Stimulated activated naive B cell treated with anti-CD40 and anti-IgM and Interleukin-4, amounts not matched to agents 10 μg/mL and 1 μg/mL and 100 μg/mL, for 72 hours (primary cell): ENCODE measurements at regions not wholly inside any gene's neighbourhood (a gene's known extent, or its start where the extent isn't known, plus 50 kb on each side); places are given as distances from the start of the nearest gene placed in this dataset.
"Not testable (repeated sequence)": the region's sequence is repeated elsewhere in the genome, so short reads cannot be mapped to it uniquely, and the experiment has no call there.

Experiments
- ATAC-seq, 2 donors: fragments of 150-1000 bp; cut with Tn5 transposase; replicated peaks; 2 replicates each; pipeline ENCODE4 v1.10.0; 2021; ENCODE audit warnings: moderate library complexity in 1 of 2
- DNase-seq: peaks from one replicate; pipeline ENCODE4 v3.0.0; 2021
- H3K27ac Mint-ChIP-seq: one replicate; pipeline ENCODE4 v1.8.0; 2022; ENCODE audit warnings: mild to moderate bottlenecking, mixed read lengths
- H3K27me3 Mint-ChIP-seq, 2 donors: one replicate each; pipeline ENCODE4 v1.8.0; 2022; ENCODE audit warnings: mixed read lengths in 2 of 2
- H3K36me3 Mint-ChIP-seq, 2 donors: one replicate each; pipeline ENCODE4 v1.8.0; 2022; ENCODE audit warnings: mixed read lengths in 2 of 2, mild to moderate bottlenecking in 1 of 2
- H3K4me1 Mint-ChIP-seq, 2 donors: one replicate each; pipeline ENCODE4 v1.8.0; 2022; ENCODE audit warnings: mixed read lengths in 2 of 2, mild to moderate bottlenecking in 1 of 2
- H3K4me3 Mint-ChIP-seq, 2 donors: one replicate each; pipeline ENCODE4 v1.8.0; 2022; ENCODE audit warnings: mild to moderate bottlenecking in 2 of 2, mixed read lengths in 2 of 2, moderate library complexity in 1 of 2
- H3K9me3 Mint-ChIP-seq, 2 donors: one replicate each; pipeline ENCODE4 v1.8.0; 2022; ENCODE audit warnings: mixed read lengths in 2 of 2, mild to moderate bottlenecking in 1 of 2

DNA sequence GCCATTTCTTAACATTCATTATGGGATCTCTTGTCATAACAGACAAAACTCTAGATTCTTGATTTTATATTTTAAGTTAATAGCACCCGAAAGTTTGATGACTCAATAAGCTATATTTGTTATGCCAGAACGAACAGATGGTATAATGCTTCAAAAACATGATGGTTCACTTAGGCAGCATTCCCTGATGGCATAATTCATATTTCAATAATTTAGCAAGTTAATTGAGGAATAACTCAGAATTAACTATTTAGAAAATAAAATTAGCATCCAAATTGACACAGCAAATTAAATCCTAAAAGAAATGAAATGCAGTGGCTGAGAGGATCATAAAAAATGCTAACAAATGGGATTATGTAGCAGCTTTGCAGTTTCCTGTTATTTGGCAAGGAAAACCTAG is 260.8 kb upstream of the MBL2 start:
- ATAC-seq, result no peak
- no peak overlapping the region for H3K4me3 Mint-ChIP-seq
- H3K27me3 Mint-ChIP-seq, result no peaks in the 10 kb centered on the region
- no peak overlapping the region for H3K27ac Mint-ChIP-seq
- H3K9me3 Mint-ChIP-seq, result peaks cover 0 to 2% of the 10 kb centered on the region in 2 donors
- H3K36me3 Mint-ChIP-seq, result no peaks in the 10 kb centered on the region
- DNase-seq, result no peak
- peaks cover 6 to 11% of the 10 kb centered on the region in 2 donors for H3K4me1 Mint-ChIP-seq

DNA sequence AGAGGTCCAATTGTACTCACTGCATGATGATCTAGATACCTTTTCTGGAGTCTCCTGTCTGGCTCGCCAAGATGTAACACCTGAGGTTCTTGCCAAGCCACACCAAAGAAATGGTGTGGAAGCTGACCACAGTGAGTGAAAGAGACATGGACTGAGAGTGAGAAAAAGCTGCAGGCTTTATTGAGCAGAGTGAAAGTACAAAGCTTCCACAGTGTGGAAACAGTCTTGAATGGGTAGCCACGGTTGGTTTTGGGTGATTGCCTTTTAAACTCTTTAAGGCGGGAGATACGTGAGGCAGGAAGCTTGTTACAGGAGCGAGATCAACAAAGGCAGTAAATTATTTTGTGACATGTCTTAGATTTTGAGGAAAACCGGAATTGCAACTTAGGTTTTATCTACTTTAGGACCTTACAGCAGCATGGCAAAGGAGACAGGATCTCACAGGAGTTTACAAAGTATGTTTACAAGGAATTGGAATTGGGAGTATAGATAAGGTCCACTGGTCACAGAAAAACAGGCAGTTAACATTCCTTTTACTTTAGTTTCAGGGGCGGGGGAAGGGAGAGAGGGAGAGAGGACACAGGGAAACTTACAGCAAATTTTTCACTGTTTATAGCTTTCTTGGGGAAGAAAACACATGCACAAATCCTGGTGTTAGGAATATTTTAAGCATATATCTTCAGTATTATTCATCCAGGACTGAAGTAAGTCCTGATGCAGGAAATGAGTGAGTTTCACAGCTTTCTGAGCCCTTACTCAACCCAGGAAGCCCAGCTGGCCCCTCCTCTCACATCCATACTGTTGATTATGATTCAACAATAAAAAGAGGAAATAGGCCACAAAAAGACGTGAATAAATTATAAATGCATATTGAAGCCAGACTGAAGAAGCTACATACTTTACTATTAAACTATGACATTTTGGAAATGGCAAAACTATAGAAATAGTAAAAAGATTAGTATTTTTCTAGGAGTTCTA is 257.6 kb upstream of the MBL2 start:
- peaks cover 9 to 17% of the 10 kb centered on the region in 2 donors for H3K4me1 Mint-ChIP-seq
- H3K27me3 Mint-ChIP-seq, DNase-seq, H3K4me3 Mint-ChIP-seq, H3K9me3 Mint-ChIP-seq, H3K27ac Mint-ChIP-seq, H3K36me3 Mint-ChIP-seq: not testable (repeated sequence)
- ATAC-seq, result peak; percentile 46 to 72

DNA sequence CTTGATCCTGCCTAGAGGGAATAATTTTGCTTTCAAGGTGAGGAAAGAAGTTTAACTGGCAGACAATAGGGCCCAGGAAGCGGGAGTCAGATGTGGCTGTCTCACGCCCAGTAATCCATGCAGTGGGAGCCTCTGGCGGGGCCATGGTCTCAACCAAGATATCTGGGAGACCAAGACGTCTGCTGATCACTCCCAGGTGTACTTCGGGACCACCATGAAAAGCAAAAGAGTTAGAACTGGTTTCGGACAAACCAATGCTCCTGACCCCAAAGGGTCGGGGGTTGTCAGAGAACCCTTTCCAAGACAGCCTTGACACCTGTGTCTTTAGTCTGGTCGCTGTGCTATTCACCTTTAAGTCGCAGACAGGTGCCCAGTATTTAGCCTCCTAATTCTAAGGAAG is 256.9 kb upstream of the MBL2 start:
- ATAC-seq (no peak), DNase-seq (no peak)
- no peaks in the 10 kb centered on the region for H3K36me3 Mint-ChIP-seq
- H3K4me3 Mint-ChIP-seq, result no peak overlapping the region
- no peaks in the 10 kb centered on the region for H3K9me3 Mint-ChIP-seq
- peaks cover 14 to 21% of the 10 kb centered on the region in 2 donors for H3K4me1 Mint-ChIP-seq
- no peak overlapping the region for H3K27ac Mint-ChIP-seq
- H3K27me3 Mint-ChIP-seq, result no peaks in the 10 kb centered on the region

DNA sequence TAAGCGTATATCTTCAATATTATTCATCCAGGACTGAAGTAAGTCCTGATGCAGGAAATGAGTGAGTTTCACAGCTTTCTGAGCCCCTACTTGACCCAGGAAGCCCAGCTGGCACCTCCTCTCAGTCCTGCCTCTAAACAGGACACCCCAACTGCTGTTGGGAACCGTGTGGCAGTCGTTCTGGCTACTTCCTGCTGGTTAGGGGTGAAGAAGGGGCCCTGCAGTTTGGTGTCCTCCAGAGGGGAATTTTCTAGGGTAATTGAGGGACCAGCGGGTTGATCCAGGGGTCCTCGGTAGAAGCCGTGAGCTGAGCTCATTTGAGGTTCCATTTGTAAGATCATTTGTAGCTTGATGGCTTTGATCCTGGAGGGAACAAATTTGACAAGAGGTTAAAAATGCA is 253.2 kb upstream of the MBL2 start:
- not testable (repeated sequence) for H3K27me3 Mint-ChIP-seq, ATAC-seq, H3K9me3 Mint-ChIP-seq, H3K27ac Mint-ChIP-seq, H3K4me3 Mint-ChIP-seq, H3K36me3 Mint-ChIP-seq, DNase-seq
- H3K4me1 Mint-ChIP-seq, result peaks cover 14 to 21% of the 10 kb centered on the region in 2 donors

DNA sequence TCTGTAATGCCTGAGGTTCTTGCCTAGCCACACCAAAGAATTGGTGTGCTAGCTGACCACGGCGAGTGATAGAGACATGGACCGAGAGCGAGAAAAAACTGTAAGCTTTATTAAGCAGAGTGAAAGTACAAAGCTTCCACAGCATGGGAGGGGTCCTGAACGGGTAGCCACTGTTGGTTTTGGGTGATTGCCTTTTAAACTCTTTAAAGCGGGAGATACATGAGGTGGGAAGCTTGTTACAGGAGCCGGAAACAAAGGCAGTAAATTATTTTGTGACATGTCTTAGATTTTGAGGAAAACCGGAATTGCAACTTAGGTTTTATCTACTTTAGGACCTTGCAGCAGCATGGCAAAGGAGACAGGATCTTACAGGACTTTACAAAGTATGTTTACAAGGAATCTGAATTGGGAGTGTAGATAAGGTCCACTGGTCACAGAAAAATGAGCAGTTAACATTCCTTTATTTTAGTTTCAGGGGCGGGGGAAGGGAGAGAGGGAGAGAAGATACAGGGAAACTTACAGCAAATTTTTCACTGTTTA is 252.7 kb upstream of the MBL2 start:
- peak overlapping the region; percentile 61 to 73 for H3K4me3 Mint-ChIP-seq
- H3K4me1 Mint-ChIP-seq, result peaks cover 13 to 17% of the 10 kb centered on the region in 2 donors
- H3K27me3 Mint-ChIP-seq, result no peaks in the 10 kb centered on the region
- DNase-seq (no peak), ATAC-seq (no peak)
- H3K27ac Mint-ChIP-seq, result no peak overlapping the region
- no peaks in the 10 kb centered on the region for H3K36me3 Mint-ChIP-seq
- no peaks in the 10 kb centered on the region for H3K9me3 Mint-ChIP-seq

DNA sequence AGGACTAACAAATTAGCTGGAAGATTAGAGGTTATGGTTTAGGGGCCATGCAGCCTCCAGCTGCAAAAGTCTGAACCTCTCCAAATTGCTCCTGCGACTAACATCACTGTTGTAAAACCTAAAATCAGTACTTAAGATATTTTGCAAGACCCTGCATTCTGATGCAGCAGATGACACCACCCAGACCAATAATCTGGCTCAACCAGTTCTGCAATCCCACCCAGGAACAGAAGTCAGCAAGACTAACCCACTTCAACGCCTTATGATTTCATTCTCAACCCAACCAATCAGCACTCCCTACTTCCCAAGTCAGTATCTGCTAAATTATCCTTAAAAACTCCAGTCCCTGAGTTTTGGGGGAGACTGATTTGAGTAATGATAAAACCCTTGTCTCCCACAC is 250.8 kb upstream of the MBL2 start:
- Mint-ChIP-seq H3K4me3 (no peak overlapping the region), H3K27me3 (no peaks in the 10 kb centered on the region), H3K36me3 (no peaks in the 10 kb centered on the region), H3K4me1 (peaks cover 8 to 11% of the 10 kb centered on the region in 2 donors), H3K27ac (no peak overlapping the region), H3K9me3 (no peaks in the 10 kb centered on the region)
- ATAC-seq (no peak), DNase-seq (no peak)

DNA sequence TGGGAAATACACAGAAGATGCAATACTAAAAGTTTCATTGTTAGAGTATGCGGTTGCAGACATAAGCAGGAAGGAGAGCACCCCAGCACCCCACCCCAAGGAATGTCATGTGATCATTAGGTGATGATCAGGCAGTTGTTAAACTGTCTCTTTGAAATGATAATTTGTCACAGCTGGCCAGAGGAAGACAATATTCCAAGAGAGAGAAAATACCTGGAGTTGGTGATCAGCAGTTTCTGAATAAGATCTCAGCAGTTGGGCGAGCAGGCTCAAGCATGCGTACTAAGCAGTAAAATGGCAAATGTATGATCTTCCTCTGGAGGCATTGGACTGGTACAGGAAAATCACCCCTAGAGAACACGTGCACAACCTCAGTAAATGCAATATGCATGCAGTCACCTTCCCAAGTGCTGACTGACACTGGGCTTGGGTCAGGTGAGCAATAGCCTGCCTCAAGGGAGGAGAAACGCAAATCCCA is 250.1 kb upstream of the MBL2 start:
- DNase-seq, result no peak
- Mint-ChIP-seq H3K4me1 (peaks cover 8 to 11% of the 10 kb centered on the region in 2 donors), H3K4me3 (no peak overlapping the region), H3K27ac (no peak overlapping the region), H3K27me3 (no peaks in the 10 kb centered on the region), H3K9me3 (no peaks in the 10 kb centered on the region), H3K36me3 (no peaks in the 10 kb centered on the region)
- no peak for ATAC-seq

DNA sequence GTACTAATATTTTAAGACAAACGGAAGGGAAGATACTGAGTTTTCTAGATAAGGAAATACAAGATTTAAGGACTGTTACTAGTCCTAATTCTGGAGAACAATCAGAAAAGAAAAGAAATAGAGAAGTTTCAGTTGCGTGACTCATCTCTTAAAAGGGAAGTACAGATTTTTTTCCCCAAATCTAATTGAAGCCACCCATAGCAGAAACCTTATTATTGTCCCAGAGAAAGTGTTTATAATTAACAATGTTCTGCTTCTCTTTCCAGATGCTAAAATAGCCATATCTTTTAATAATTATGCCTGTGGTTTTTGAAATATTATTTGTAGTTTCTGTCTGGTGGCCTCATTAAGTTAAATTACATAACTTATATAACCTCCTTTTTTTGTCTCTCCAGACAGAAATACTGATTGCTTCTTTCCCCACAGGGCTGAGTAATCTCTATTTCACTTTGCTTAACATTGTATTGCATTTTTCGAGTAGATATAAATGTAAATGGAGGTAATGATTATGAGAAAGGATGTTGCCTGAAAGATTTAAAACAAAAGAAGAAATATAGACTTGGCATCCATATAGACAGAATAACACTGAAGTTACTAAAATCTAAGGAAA is 240.7 kb upstream of the MBL2 start:
- Mint-ChIP-seq H3K4me3 (no peak overlapping the region), H3K4me1 (peaks cover 2 to 13% of the 10 kb centered on the region in 2 donors), H3K36me3 (no peaks in the 10 kb centered on the region), H3K27me3 (no peaks in the 10 kb centered on the region), H3K9me3 (peaks cover 0 to 4% of the 10 kb centered on the region in 2 donors), H3K27ac (no peak overlapping the region)
- DNase-seq (no peak), ATAC-seq (peak in 1 of 2 donors; percentile 45)

DNA sequence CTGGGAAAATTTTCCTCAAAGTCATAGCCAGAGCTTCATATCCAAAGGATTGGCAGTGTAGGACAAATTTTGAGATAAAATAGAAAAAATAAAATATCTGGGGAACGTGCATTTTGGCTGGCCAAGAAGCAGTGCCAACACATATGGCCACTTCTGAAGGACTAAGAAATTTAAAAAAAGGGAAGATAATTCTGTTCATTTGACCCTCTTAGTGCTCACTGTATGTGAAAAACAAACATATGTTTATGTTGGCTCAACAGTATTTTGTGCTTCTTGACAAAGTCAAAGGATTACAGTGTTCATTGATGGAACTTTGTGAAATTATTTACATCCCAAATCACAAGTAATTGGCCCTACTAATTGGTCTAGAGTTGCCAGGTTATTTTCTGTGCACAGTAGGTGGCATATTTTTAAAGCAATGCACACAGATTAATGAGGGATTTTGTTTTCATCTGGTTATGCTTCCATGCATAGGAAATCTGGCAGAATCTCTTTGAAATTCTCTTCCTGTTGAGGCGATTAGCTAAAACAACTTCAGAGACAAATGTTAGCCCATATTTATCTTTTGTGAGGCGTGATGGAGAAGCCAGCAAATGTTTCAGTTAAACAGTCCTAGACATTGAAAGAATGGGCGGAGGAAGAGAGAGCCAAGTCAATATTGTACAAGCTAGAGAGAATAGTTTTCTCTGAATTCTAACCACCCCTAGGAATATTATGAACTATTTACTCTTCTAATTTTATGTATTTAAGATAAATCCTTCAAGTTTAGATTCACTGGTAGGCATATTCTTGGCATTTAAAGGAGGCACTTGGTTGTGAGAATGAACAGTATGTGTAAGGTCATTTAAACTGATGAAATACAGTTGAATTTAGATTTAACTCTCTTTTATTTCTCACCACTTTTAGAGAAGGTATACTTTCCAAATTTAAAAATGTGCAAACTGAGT is 237.7 kb upstream of the MBL2 start:
- no peak for DNase-seq
- no peak for ATAC-seq
- no peak overlapping the region for H3K4me3 Mint-ChIP-seq
- no peaks in the 10 kb centered on the region for H3K36me3 Mint-ChIP-seq
- peaks cover 0 to 4% of the 10 kb centered on the region in 2 donors for H3K9me3 Mint-ChIP-seq
- no peaks in the 10 kb centered on the region for H3K27me3 Mint-ChIP-seq
- peaks cover 2 to 13% of the 10 kb centered on the region in 2 donors for H3K4me1 Mint-ChIP-seq
- H3K27ac Mint-ChIP-seq, result no peak overlapping the region

DNA sequence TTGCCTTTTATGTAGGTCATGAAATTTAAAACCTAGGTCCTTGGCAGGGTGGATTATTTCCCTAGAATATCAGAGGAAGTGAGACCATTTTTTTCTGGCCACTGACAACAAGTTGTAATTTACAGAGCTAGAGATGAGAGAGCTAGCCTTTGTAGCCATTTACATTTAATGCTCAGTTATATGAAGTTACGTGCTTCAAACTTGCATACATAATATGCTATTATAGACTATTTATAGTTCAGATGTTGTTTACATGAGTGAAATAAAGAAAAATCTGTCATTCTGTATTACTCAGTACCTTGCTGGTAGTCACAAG is 234.9 kb upstream of the MBL2 start:
- no peak for ATAC-seq
- Mint-ChIP-seq H3K36me3 (no peaks in the 10 kb centered on the region), H3K27ac (no peak overlapping the region), H3K27me3 (no peaks in the 10 kb centered on the region), H3K9me3 (peaks cover 0 to 4% of the 10 kb centered on the region in 2 donors), H3K4me1 (no peaks in the 10 kb centered on the region), H3K4me3 (no peak overlapping the region)
- no peak for DNase-seq

DNA sequence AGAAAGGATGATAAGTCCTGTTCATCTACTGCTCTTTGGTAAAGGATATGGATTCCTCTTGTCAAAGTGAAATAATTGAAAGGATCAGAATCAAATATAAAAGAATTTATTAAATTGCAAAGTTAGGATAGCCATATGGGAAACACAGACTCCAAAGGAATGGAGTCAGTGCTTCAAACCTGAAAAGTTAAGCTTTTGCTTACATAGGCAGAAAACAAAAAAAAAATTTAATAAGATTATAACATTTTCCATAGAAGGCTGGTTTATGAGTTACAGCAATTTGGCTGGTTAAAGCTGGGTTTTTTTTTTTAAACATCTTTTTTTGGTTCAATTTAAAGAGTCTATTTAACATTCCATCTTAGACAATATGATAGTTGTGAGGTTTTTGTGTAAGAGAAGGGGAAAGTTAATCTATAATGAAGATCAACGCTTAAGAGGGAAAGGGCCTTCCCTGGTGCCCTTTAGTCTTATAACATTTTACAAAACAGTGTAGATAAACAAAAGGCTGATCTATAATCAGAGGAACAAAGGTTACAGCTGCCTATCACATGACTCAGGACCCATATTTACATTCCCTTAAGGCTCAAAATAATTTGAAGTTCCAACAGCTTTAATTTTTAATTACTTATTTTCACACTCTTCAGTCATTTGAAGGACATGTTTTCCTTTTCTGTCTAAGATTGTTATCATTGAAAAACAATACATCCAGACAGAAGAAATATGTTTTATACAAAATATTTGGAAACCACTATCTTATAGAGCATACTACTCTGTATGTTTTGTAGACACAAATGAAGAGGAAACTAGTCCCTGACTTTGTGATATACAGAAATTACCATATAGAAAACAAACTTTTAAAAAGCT is 234.3 kb upstream of the MBL2 start:
- Mint-ChIP-seq H3K27ac (no peak overlapping the region), H3K4me1 (no peaks in the 10 kb centered on the region), H3K27me3 (no peaks in the 10 kb centered on the region), H3K9me3 (peaks cover 0 to 4% of the 10 kb centered on the region in 2 donors), H3K4me3 (no peak overlapping the region), H3K36me3 (no peaks in the 10 kb centered on the region)
- ATAC-seq (peak in 1 of 2 donors; percentile 49), DNase-seq (no peak)

DNA sequence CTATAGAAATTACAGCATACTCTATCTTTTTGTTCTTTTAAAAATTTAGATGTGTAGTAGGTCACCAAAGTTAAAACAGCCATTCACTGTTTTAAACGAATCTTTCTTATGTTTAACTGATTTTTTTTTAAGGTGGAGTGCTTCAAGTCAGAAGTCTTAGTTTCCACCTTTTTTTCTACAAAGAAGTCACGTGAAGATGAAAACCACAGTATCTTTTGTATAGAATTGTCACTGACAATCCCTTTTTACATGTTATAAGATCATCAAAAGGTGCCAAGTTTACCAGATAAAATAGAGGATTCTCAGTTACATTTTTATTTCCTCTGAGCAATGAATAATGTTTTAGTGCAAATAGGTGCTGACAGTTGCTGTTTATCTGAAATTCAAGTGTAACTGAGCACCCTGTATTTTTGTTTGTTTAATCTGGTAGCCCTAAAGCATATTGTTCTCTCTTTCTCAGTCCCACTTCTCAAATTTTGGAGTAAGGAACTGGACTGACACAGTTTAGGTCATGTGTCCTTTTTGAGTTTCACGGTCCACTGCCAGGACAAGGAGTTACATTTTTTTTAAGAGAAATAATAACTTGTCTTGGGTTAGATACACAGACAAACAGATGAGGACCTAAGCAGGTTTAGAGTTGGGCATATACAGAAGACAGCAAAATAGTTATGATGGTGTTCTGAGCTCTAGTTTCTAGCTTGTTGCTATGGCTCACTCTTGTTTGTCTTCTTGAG is 233.2 kb upstream of the MBL2 start:
- Mint-ChIP-seq H3K27me3 (no peaks in the 10 kb centered on the region), H3K4me1 (no peaks in the 10 kb centered on the region), H3K27ac (no peak overlapping the region), H3K9me3 (peaks cover 0 to 4% of the 10 kb centered on the region in 2 donors), H3K36me3 (no peaks in the 10 kb centered on the region), H3K4me3 (no peak overlapping the region)
- DNase-seq (no peak), ATAC-seq (no peak)

DNA sequence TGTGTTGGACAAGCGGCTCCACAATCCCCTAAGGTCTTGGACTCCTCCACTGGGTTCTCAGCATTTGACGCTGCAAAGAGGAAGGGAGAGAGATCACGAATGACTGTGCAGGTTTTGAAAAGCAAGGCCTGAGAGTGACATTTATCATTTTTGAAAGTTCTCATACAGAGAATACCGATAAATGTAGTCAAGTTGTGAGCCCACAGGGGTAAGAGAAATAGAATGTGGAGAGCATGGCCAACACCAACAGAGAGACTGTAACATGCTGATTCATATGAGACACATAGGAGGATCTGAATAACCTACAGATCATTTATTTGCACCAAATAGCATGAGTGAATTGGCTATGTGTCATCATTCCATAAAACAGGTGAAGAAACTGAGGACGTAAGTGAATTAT is 230.5 kb upstream of the MBL2 start:
- Mint-ChIP-seq H3K9me3 (no peaks in the 10 kb centered on the region), H3K4me3 (no peak overlapping the region), H3K27me3 (no peaks in the 10 kb centered on the region), H3K4me1 (no peaks in the 10 kb centered on the region), H3K36me3 (no peaks in the 10 kb centered on the region), H3K27ac (no peak overlapping the region)
- DNase-seq, result no peak
- no peak for ATAC-seq
